Panc1 (cell line): ENCODE measurements at regions not wholly inside any gene's neighbourhood (a gene's known extent, or its start where the extent isn't known, plus 50 kb on each side); places are given as distances from the start of the nearest gene placed in this dataset.

Experiments used
- ATAC-seq: fragments of 200-7000 bp; cut with Tn5 transposase; 2 replicates; pipeline ENCODE4 v1.9.1; 2020; ENCODE audit warnings: mild to moderate bottlenecking, moderate library complexity
- BruUV-seq: library from RNA; stranded (reverse); fragments of 400-500 nt; replicated peaks from 2 replicates; lab custom pipeline; 2021; lab: Mats Ljungman, UMichigan
- CTCF ChIA-PET: fragments of 300-600 bp; sonication (Branson Sonifier 250); formaldehyde crosslinking; loops from one replicate; lab custom pipeline; 2022; ENCODE audit warnings: antibody characterized with exemption; lab: Charles Lee
- POLR2A ChIA-PET: fragments of 300-600 bp; sonication (Branson Sonifier 250); formaldehyde crosslinking; loops from one replicate; lab custom pipeline; 2022; ENCODE audit warnings: antibody characterized with exemption; lab: Charles Lee
- DNase-seq: peaks from one replicate; pipeline ENCODE4 v3.0.0-alpha.2; 2010; ENCODE audit warnings: low read depth, low spot score
- H3K27ac ChIP-seq: 2 replicates; pipeline ENCODE4 v1.5.1; 2011; ENCODE audit warnings: mild to moderate bottlenecking, low read length, inconsistent platforms
- H3K27me3 ChIP-seq: fragments of 200-500 bp; sonication (Bioruptor generic); 2 replicates; pipeline ENCODE4 v1.6.0; 2014; ENCODE audit warnings: low read length, inconsistent platforms; ENCODE audit not compliant: control insufficient read depth, insufficient read depth
- H3K36me3 ChIP-seq: fragments of 200-500 bp; sonication (Bioruptor generic); 2 replicates; pipeline ENCODE4 v1.5.1; 2014; ENCODE audit warnings: inconsistent platforms, mild to moderate bottlenecking, low read length, moderate library complexity; ENCODE audit not compliant: control insufficient read depth, insufficient read depth
- H3K4me1 ChIP-seq: 2 replicates; pipeline ENCODE4 v1.5.1; 2011; ENCODE audit warnings: inconsistent platforms, mild to moderate bottlenecking, low read length, moderate library complexity; ENCODE audit not compliant: control insufficient read depth, insufficient read depth
- H3K4me3 ChIP-seq, 2 experiments: 2 replicates each; pipeline ENCODE4 v1.5.1; 2011 to 2012; ENCODE audit warnings: low read depth in 2 of 2, low read length in 2 of 2, mild to moderate bottlenecking in 2 of 2, inconsistent platforms in 1 of 2, moderate library complexity in 1 of 2
- H3K9me3 ChIP-seq: fragments of 200-500 bp; sonication (Bioruptor generic); 2 replicates; pipeline ENCODE4 v1.5.1; 2014; ENCODE audit warnings: low read depth, mild to moderate bottlenecking, inconsistent platforms, low read length, moderate library complexity; ENCODE audit not compliant: control insufficient read depth, insufficient read depth
- CTCF ChIP-seq: fragments of 450-650 bp; IDR thresholded peaks from 2 replicates; pipeline ENCODE4 v1.5.1; 2017; ENCODE audit warnings: mild to moderate bottlenecking
- POLR2AphosphoS5 ChIP-seq: IDR thresholded peaks from 2 replicates; pipeline ENCODE4 v1.6.1; 2012; ENCODE audit warnings: mild to moderate bottlenecking, low read depth, low read length, moderate library complexity
- REST ChIP-seq, 2 experiments: IDR thresholded peaks; 2 replicates each; pipeline ENCODE4 v1.6.1; 2011 to 2012; ENCODE audit warnings: low read depth in 2 of 2, control low read depth in 1 of 2, low read length in 1 of 2, mild to moderate bottlenecking in 1 of 2, moderate library complexity in 1 of 2; ENCODE audit not compliant: insufficient read depth in 1 of 2
- SIN3A ChIP-seq: IDR thresholded peaks from 2 replicates; pipeline ENCODE4 v1.6.1; 2012; ENCODE audit warnings: low read depth, mild to moderate bottlenecking, low read length, moderate library complexity, borderline replicate concordance; ENCODE audit not compliant: insufficient read depth
- TCF7L2 ChIP-seq: IDR thresholded peaks from 2 replicates; pipeline ENCODE4 v1.6.1; 2011; ENCODE audit warnings: mild to moderate bottlenecking, low read depth, low read length, inconsistent platforms
- in situ Hi-C: cut with HindIII; loops from 2 replicates; pipeline ENCODE4 v1.10.0; 2016; ENCODE audit warnings: low sequenced_read_pairs, low pct_unique_long_range_greater_than_20kb
- intact Hi-C: fragments of 100-400 bp; cut with micrococcal nuclease; formaldehyde crosslinking; loops from one replicate; pipeline ENCODE4 v1.10.0; 2022; ENCODE audit not compliant: unreplicated experiment

GRCh38 chr13:106310291-106310865, 225.1 kb downstream of the EFNB2 start:
- no peaks in the 10 kb centered on the region for H3K4me1 ChIP-seq
- CTCF ChIA-PET, result no interaction called here

DNA sequence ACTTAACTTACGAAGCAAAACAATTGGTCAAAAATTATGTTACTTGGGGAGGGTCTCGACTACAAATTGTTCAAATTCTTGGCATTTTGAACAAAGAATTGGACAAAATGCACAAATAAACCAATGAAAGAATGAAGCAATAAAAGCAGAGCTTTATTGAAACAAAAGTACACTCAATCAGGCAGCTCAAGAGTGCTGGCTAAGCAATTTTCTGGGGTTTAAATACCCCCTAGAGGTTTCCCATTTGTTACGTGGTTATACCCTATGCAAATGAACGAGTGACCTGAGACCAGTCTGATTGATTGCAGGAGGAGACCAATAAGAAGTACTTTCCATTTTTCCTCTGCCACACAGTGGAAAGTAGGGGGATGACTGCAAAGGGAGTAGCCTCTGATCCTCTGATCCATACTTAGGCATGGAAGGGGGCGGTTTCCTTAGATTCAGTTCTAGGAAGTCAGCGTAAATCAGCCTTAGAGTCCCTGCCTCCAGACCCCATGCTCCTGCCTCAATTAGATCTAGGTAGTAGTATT, 228.6 kb downstream of the EFNB2 start:
- no peak overlapping the region for H3K4me3 ChIP-seq

More at GRCh38 chr13:106310291-106310865, 225.1 kb downstream of the EFNB2 start:
- H3K9me3 ChIP-seq, result no peaks in the 10 kb centered on the region
- H3K27ac ChIP-seq, result no peak overlapping the region
- BruUV-seq, result no TSS peak
- ATAC-seq (no peak), DNase-seq (no peak)
- H3K36me3 ChIP-seq, result no peaks in the 10 kb centered on the region
- no peak overlapping the region for H3K4me3 ChIP-seq
- no peaks in the 10 kb centered on the region for H3K27me3 ChIP-seq
- TF ChIP-seq POLR2AphosphoS5, result no peak
- no peak for TF ChIP-seq CTCF
- TF ChIP-seq REST (IDR thresholded peaks at IDR 0.05; ENCODE audit: insufficient read depth in 1 of 2, low read depth in 2 of 2, low read length in 1 of 2), result no peak
- no peak for TF ChIP-seq TCF7L2
- TF ChIP-seq SIN3A, result no peak
- POLR2A ChIA-PET, result no interaction called here
- in situ Hi-C loops, result no loop called here
- intact Hi-C loops, result no loop called here

More for the DNA sequence above, 228.6 kb downstream of the EFNB2 start:
- DNase-seq, result no peak
- Histone ChIP-seq H3K9me3 (no peaks in the 10 kb centered on the region), H3K4me1 (no peaks in the 10 kb centered on the region), H3K27me3 (no peaks in the 10 kb centered on the region), H3K36me3 (no peaks in the 10 kb centered on the region), H3K27ac (no peak overlapping the region)
- ChIA-PET POLR2A (no interaction called here), CTCF (no interaction called here)
- BruUV-seq, result no TSS peak
- TF ChIP-seq SIN3A (no peak), REST (IDR thresholded peaks at IDR 0.05; ENCODE audit: insufficient read depth in 1 of 2, low read depth in 2 of 2, low read length in 1 of 2) (no peak), CTCF (no peak)
- intact Hi-C loops (no loop called here), in situ Hi-C loops (no loop called here)
- no peak for ATAC-seq
